ENCODE measurements at regions not wholly inside any gene's neighbourhood (a gene's known extent, or its start where the extent isn't known, plus 50 kb on each side); places are given as distances from the start of the nearest gene placed in this dataset.

DNA sequence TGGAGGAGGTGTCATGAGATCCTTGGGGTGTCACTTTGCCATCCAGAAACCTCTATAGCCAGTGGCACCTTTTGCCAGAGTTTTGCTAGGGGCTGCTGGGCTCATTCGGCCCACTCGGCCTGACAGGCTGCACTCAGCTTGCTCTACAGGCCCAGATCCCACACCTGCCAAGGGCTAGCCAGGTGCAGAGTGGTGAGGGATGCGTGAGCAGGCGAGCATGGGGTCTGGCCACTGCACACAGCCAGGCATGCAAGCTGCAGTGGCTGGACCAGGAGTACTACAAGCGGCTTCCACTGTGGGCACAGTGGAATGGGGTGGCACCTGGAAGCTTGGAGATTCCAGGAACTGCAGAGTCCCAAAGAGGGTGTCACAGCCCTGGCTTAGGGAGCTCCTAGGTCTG, 372.7 kb downstream of the CHSY3 start:
- Histone ChIP-seq H3K36me3 (no peaks in the 10 kb centered on the region), H3K27ac (no peak overlapping the region), H3K27me3 (no peaks in the 10 kb centered on the region), H3K4me1 (no peaks in the 10 kb centered on the region), H3K4me3 (no peak overlapping the region), H3K9me3 (no peaks in the 10 kb centered on the region)
- ATAC-seq (no peak), DNase-seq (no peak)
- TF ChIP-seq, protein P1, sequence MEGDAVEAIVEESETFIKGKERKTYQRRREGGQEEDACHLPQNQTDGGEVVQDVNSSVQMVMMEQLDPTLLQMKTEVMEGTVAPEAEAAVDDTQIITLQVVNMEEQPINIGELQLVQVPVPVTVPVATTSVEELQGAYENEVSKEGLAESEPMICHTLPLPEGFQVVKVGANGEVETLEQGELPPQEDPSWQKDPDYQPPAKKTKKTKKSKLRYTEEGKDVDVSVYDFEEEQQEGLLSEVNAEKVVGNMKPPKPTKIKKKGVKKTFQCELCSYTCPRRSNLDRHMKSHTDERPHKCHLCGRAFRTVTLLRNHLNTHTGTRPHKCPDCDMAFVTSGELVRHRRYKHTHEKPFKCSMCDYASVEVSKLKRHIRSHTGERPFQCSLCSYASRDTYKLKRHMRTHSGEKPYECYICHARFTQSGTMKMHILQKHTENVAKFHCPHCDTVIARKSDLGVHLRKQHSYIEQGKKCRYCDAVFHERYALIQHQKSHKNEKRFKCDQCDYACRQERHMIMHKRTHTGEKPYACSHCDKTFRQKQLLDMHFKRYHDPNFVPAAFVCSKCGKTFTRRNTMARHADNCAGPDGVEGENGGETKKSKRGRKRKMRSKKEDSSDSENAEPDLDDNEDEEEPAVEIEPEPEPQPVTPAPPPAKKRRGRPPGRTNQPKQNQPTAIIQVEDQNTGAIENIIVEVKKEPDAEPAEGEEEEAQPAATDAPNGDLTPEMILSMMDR (IDR thresholded peaks at IDR 0.05): no peak
- 92 to 94% methylated on average over 5 of the region's 5 CpGs for WGBS, 2 donors
- intact Hi-C loops (cut with DNase I): no loop called here

GRCh38 chr5:130272837-130273236, 368.6 kb downstream of the CHSY3 start:
- intact Hi-C loops (cut with DNase I): no loop called here
- Histone ChIP-seq H3K9me3 (no peaks in the 10 kb centered on the region), H3K27me3 (no peaks in the 10 kb centered on the region), H3K4me1 (no peaks in the 10 kb centered on the region), H3K27ac (no peak overlapping the region), H3K36me3 (no peaks in the 10 kb centered on the region), H3K4me3 (no peak overlapping the region)
- TF ChIP-seq, protein P1 (IDR thresholded peaks at IDR 0.05): no peak
- 89 to 90% methylated on average over 2 of the region's 2 CpGs for WGBS, 2 donors
- ATAC-seq: no peak
- no peak for DNase-seq

GRCh38 chr5:130270786-130271185, 366.5 kb downstream of the CHSY3 start:
- H3K4me3 ChIP-seq: no peak overlapping the region
- intact Hi-C loops (cut with DNase I): no loop called here
- DNase-seq (no peak), ATAC-seq (no peak)
- TF ChIP-seq, protein P1 (IDR thresholded peaks at IDR 0.05): no peak
- H3K27me3 ChIP-seq: no peaks in the 10 kb centered on the region
- no peaks in the 10 kb centered on the region for H3K36me3 ChIP-seq
- H3K27ac ChIP-seq: no peak overlapping the region
- no peaks in the 10 kb centered on the region for H3K9me3 ChIP-seq
- H3K4me1 ChIP-seq: no peaks in the 10 kb centered on the region

GRCh38 chr5:130268489-130268888, 364.2 kb downstream of the CHSY3 start:
- Histone ChIP-seq H3K27me3 (no peaks in the 10 kb centered on the region), H3K9me3 (no peaks in the 10 kb centered on the region), H3K4me1 (no peaks in the 10 kb centered on the region), H3K36me3 (no peaks in the 10 kb centered on the region), H3K27ac (no peak overlapping the region), H3K4me3 (no peak overlapping the region)
- 74 to 75% methylated on average over 2 of the region's 2 CpGs for WGBS, 2 donors
- intact Hi-C loops (cut with DNase I): no loop called here
- ATAC-seq (no peak), DNase-seq (no peak)
- TF ChIP-seq, protein P1 (IDR thresholded peaks at IDR 0.05): no peak

- H3K27ac ChIP-seq: no peak overlapping the region
- no peaks in the 10 kb centered on the region for H3K27me3 ChIP-seq
- intact Hi-C loops (cut with DNase I): no loop called here
- DNase-seq (no peak), ATAC-seq (no peak)
- no peaks in the 10 kb centered on the region for H3K36me3 ChIP-seq
- H3K9me3 ChIP-seq: no peaks in the 10 kb centered on the region
- no peak overlapping the region for H3K4me3 ChIP-seq
- 78 to 84% methylated on average over 2 of the region's 2 CpGs for WGBS, 2 donors
- H3K4me1 ChIP-seq: no peaks in the 10 kb centered on the region
- TF ChIP-seq, protein P1 (IDR thresholded peaks at IDR 0.05): no peak
These were observed 363.7 kb downstream of the CHSY3 start for GRCh38 chr5:130267926-130268325.

Data from heart right ventricle (tissue), 16 donors.